GM03348 (cell line): ENCODE measurements at regions not wholly inside any gene's neighbourhood (a gene's known extent, or its start where the extent isn't known, plus 50 kb on each side); places are given as distances from the start of the nearest gene placed in this dataset.

Source experiments
- DNase-seq: peaks from one replicate; pipeline ENCODE4 v3.0.0; 2012; ENCODE audit warnings: low spot score

GRCh38 chr5:74313896-74314295 is 326.6 kb downstream of the ENC1 start:
- DNase-seq: no peak

- peak; percentile 20 for DNase-seq
These were observed 327.8 kb downstream of the ENC1 start for GRCh38 chr5:74312746-74313145.

GRCh38 chr5:74311961-74312360 is 328.6 kb downstream of the ENC1 start:
- DNase-seq: peak; percentile 20

- DNase-seq: no peak
These were observed 329.3 kb downstream of the ENC1 start for GRCh38 chr5:74310997-74311930.

- DNase-seq: no peak
These were observed 330.1 kb downstream of the ENC1 start for GRCh38 chr5:74310386-74310785.

GRCh38 chr5:74309050-74309449 is 331.5 kb downstream of the ENC1 start:
- no peak for DNase-seq

- no peak for DNase-seq
These were observed 333.7 kb downstream of the ENC1 start for GRCh38 chr5:74306845-74307244.

- DNase-seq: no peak
These were observed 336.0 kb downstream of the ENC1 start for GRCh38 chr5:74304536-74304935.

GRCh38 chr5:74303578-74303977 is 336.9 kb downstream of the ENC1 start:
- peak; percentile 27 for DNase-seq

- DNase-seq: no peak
These were observed 339.0 kb downstream of the ENC1 start for GRCh38 chr5:74301576-74301975.

GRCh38 chr5:74300808-74301389 is 339.6 kb downstream of the ENC1 start:
- no peak for DNase-seq

GRCh38 chr5:74299833-74300232 is 340.7 kb downstream of the ENC1 start:
- no peak for DNase-seq

- DNase-seq: no peak
These were observed 343.7 kb downstream of the ENC1 start for GRCh38 chr5:74296685-74297408.

- DNase-seq: peak; percentile 19
These were observed 344.9 kb downstream of the ENC1 start for GRCh38 chr5:74295676-74296075.

GRCh38 chr5:74295141-74295540 is 345.4 kb downstream of the ENC1 start:
- DNase-seq: no peak

- no peak for DNase-seq
These were observed 346.3 kb downstream of the ENC1 start for GRCh38 chr5:74294231-74294705.

- DNase-seq: no peak
These were observed 347.3 kb downstream of the ENC1 start for GRCh38 chr5:74293182-74293581.

- no peak for DNase-seq
These were observed 349.8 kb downstream of the ENC1 start for GRCh38 chr5:74290634-74291241.

- DNase-seq: no peak
These were observed 350.8 kb downstream of the ENC1 start for GRCh38 chr5:74289691-74290090.

GRCh38 chr5:74289238-74289637 is 351.3 kb downstream of the ENC1 start:
- DNase-seq: no peak

- DNase-seq: no peak
These were observed 351.9 kb downstream of the ENC1 start for GRCh38 chr5:74288448-74289108.

GRCh38 chr5:74288038-74288437 is 352.5 kb downstream of the ENC1 start:
- no peak for DNase-seq
